GM19099 (cell line): ENCODE measurements at regions not wholly inside any gene's neighbourhood (a gene's known extent, or its start where the extent isn't known, plus 50 kb on each side); places are given as distances from the start of the nearest gene placed in this dataset.

Experiments used
- POLR2A ChIP-seq: IDR thresholded peaks from 3 replicates; pipeline ENCODE4 v1.6.1; 2011; ENCODE audit warnings: low read depth; ENCODE audit not compliant: insufficient read length; ENCODE audit errors: extremely low read depth

DNA sequence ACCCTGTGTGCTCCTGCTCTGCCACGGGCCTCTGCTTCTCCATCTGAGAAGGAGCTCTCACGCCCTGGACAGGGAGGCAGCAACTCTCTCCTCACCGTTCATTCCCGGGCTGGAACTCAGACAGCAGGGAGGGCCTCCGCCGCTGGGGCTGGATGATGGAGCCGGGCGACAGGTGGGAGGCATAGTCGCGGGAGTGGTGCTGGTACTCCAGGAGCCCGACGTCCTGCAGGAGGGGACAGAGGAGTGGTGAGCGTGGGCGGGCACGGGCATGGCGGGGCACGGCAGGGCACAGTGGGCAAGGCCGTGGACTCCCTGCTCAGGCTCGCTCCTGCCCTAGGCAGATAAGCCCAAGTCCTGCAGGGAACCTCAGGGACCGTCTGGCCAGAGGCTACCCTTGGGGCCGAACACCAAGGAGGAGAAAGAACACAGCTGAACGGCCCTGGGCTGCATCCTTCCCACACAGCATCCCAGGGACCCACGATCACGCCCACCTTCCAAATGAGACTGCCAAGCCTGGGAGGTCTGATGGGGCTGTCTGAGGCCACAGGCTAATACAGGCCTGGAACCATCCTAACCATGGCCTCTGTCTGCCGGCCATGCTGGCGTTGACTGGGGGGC lies 81.0 kb downstream of the NCOR2 start:
- no peak for TF ChIP-seq POLR2A

DNA sequence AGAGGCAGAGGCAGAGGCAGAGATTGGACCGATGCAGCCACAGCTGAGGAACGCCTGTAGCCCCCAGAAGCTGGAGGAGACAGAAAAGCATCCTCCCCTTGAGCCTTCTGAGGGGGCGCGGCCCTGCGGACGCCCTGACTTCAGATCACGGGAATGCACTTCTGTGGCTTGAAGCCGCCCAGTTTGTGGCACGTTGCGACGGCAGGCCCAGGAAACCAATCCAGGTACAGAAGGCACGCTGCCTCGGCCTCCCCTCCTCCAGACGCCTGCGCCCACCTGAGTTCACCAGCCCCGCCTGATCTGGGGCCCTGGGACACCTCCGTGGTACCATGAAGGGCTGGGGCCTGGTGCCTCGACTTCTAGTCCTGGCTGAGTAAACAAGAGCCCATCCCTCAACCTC lies 82.0 kb downstream of the NCOR2 start:
- no peak for TF ChIP-seq POLR2A

DNA sequence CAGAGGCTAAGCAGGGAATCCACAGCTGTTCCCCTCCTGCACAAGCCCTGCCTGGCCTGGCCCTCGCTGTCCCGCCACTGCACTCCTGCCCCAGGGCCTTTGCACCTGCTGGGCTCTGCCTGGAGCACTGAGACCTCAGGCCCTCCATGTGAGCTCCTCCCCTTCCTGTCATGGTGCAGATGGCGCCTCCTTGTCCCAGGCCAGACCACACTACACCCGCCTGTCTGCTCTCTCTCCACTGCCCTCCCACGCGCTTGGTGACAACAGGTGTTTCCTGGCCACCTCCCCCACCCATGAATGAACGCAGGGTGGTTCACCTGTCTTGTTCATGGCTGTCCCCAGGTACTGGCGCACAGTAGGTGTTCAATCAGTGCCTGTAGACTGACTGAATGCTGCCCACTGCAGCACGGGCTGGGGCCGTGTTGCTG lies 82.9 kb downstream of the NCOR2 start:
- TF ChIP-seq POLR2A, result no peak

DNA sequence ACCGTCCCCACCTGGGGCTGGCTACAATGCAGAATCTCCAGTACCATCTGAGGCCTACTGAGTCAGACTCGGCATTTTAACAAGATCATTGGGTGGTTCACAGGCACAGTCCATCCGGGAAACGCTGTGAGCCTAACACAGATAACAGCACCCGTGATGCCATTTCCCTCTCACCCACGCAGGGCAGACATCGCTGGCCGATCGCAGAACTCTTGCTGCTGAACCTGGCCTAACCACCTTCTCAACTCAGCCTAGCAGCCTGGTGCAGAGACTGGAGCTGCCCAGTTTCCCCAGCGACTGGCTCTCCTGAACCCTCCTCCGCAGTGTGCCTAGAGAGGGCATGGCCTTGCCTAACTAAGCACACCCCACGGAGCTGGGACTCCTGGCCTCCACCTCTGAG lies 83.3 kb downstream of the NCOR2 start:
- TF ChIP-seq POLR2A, result no peak

DNA sequence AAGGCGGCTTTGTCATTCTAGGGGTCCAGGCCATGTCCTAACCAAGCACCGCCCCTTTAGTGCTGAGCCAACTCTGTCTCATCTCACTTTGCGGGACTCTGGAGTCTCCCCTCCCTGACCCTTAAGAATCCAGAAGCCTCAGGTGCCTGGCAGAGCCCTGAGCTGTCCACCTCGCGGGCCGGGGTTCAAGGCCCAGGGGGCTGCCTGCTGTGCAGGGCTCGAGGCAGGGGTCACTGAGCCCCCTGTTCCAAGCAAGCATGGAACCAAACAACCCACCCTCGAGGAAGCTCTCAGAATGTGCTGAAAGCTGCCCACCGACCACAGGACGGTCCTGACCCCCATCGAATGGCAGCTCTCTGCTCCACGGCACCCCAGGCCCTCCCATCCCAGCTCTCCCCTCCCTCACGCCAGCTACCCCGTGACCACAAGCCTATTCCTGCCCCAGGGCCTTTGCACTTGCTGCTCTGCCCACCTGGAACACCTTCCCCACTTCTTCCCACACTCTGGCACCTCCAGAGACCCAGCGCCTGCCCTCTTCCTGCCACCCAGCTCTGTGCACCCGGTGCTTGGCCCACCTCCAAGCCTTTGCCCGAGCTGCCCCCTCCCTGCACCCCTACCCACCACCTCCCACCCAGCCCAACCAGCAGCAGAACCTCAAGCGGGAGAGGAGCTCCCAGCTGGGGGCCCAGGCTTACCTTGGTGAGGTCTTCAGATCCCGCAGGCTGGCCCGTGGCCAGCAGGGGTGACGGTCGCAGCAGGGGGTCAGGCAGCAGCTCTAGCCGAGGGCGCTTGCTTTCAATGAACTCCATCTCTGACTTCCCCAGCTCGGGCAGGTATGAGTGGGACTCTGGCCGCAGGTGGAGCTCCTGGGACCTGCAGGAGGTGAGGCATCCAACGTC lies 84.3 kb downstream of the NCOR2 start:
- TF ChIP-seq POLR2A, result no peak

DNA sequence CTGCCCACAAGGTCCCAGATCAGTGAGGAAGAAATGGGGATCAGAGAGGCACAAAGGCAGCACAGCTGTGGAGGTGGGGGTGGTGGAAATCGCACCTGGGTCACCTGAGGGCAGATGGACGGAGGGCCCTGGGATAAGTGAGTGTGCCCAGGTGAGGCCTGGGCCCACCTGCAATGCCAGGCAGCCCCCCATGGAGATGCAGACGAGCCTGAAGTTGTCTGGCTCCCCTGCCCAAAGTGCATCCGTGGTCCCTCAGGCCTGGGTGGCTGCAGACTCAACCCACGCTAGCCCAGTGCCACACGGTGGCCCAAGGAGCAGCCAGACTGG lies 84.9 kb downstream of the NCOR2 start:
- TF ChIP-seq POLR2A, result no peak

DNA sequence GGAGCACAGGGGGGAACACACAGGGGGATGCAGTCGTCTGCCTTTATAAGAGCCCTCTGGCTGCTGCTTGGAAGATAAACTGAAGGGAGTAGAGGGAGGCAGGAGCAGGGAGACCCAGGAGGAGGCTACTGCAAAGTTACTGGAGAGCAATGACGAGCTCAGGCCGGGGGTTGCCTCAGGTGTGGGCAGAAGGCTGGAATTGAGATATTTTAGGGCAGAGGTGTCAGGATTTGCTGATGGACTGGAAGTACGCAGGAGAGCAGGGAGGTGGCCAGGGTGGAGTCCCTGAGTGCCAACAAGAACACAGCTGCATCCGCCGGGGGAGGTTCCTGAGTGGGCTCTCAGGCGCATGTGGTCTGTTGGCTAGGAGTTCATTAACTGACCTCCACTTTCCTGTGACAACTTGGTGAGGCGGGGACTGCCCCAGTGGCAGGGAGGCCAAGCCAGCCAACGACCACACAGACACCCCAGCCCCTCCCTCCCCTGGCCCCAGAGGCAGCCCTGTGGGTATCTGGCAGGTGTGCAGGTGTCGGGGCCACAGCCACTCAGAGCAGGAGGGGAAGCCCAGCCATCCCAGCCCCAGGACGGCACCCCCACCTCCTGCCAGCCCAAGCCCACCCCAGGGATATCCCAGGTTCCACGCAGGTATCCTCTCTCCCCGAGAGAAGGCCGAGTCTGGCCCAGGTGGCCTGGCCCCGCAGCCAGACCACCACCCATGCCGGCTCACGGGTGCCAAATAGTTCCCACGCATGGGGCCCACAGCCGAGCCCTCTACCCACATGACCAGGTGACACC lies 85.4 kb downstream of the NCOR2 start:
- no peak for TF ChIP-seq POLR2A

DNA sequence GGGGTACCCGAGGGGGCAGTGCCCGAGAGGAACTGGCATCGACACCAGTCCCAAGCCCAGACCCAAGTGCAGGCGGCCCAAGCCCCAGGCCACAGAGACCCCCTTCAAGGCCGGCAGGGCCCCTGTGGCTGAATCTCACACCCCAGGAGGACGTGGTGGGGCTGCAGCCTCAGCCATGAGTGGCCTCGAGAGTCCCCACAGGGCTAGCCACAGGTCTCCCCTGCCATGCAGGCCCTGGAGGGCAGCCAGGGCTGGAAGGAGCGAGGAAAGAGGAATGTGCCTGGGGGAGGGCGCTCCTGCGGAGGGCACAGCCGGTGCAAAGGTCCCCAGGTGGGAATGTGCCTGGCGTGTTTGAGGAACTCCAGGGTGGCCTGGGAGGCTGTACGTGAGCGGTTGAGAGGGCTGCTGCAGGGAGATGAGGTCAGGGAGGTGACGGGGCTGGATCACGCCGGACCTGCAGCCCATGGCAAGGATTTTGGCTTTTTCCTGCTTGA lies 86.1 kb downstream of the NCOR2 start:
- TF ChIP-seq POLR2A, result no peak

DNA sequence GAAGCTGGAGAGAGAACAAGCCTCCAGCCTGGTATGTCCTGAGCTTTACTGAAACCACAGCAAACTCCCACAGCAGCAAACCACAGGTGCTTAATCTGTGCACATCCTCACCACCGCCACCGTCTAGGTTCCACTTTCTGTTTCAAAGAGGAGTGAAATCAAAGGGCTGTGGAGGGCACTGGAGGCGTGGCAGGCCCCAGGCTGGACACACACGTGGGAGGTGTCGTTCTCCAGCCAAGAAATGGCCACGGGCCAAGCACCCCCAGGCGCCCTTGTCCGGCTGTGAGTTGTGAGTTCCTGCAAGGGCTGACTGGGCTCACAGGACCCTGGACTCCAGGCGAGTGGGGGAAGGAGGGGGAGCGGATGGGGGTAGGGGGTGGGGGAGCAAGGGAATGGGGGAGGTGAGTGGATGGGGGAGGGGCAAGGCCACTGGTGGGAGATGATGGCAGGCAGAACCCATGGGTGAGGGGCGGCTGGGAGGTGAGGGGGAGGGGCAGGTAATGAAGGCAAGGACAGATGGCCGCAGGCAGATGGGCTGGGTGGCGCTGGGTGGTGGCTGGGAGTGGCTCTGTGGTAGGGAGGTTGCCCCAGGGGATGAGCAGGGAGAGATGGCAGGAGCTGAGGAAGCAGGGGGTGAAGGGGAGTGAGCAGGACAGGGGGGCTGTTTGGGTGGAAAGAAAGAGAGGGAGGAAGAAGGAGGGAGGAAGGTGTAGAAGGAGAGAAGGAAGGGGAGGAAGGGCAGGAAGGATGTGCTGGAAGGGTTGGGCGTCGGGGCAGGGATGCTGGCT lies 86.7 kb downstream of the NCOR2 start:
- no peak for TF ChIP-seq POLR2A

DNA sequence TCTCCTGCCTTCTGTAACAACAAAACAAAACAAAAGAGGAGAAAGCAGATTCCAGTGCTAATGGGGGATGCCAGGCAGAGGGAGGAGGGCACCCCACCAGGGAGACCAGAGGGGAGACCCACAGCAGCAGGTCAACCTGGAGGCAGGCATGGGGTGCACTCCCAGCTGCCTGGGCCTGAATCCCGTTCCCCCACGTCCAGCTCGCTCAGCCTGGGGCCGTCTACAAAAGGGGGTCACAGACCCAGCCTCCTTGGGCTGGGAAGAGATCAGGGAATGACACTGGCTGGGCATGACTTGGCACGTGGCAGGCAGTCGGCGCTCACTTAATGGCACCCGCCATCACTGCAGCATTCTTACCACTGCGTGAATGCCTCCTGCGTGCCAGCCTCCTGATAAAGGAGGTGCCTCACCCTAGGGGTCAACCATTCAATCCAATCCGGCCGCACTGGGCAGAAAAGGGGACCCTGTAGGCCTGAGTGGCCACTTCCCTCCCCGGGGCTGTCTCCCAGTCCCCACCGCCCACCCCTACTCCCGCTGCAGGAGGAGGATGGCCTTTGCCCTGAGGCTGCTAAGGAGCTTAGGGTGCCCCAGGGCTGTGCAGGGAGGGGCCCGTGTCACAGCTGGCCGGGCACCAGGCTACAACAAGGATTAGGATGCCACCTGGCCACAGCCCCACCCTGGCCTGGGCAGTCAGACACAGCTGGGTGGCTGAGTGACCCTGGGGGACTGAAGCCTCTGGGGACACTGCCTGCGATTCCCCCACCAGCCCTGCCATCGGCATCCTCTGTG lies 87.5 kb downstream of the NCOR2 start:
- no peak for TF ChIP-seq POLR2A

DNA sequence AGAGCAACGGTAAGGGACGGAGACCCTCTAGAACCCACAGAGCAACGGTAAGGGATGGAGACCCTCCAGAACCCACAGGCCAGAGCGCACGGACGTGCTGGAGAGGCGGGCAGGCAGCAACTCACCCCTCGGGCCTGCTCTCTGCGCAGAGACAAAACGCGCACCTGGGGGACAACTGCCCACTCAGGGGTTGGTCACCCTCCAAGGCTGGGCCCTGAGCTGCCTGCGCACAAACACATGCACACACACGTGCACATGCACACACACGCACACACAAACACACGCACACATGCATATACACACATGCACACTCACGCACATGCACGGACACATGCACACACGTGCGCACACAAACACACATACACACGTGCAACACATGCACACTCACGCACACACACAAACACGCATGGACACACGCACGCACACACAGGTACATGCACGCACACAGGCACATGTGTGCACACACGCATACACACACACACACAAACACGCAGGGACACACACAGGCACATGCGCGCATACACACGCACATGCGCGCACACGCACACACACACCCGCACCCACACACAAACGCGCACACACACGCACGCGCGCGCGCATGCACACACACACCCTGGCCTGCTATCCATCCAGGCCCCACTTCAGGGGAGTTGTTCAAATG lies 88.3 kb downstream of the NCOR2 start:
- no peak for TF ChIP-seq POLR2A

DNA sequence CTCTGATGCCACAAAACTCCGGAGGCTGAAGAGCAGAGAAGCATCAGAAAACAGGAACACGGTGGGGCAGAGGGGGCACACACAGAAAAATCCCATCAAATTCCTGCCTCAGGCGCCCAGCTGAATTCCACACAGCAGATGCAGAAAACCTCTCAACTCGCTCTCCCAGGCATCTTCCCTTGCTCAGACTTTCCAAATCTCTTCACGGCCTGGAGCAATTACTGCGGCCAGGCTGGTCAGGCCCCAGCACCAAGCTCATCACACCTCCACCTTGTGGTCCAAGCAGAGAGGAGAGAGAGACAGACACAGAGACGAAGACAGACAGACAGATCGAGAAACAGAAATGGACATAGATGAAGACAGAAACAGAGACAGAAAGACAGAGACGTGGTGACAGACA lies 89.0 kb downstream of the NCOR2 start:
- TF ChIP-seq POLR2A, result no peak

DNA sequence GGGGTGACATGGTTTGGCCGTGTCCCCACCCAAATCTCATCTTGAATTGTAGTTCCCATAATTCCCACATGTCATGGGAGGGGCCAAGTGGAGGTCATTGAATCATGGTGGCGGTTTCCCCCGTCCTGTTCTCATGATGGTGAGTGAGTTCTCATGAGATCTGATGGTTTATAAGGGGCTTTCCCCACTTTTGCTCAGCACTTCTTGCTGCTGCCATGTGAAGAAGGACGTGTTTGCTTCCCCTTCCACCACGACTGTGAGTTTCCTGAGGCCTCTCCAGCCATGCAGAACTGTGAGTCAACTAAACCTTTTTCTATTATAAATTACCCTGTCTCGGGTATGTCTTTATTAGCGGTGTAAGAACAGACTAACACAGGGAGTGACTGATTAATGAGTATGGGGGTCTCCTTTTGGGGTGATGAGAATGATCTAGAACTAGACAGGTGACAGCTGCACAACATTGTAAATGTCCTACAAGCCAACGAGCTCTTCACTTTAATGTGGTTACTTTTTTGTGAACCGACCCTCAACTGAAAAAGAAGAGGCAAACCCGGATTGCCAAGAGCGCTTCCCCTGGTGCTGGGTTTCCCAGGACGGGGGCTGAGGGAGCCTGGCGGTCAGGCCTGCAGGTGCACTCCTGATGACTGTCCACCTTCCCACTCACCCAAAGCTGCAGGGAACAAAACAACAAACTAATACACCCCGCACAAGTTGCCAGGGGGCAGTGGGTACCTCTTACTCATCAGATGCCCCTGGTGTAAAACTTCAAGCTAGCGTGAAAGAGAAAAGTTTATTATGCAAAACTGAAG lies 90.1 kb downstream of the NCOR2 start:
- no peak for TF ChIP-seq POLR2A
